Occipital lobe (tissue), 1 donor: ENCODE measurements at regions not wholly inside any gene's neighbourhood (a gene's known extent, or its start where the extent isn't known, plus 50 kb on each side); places are given as distances from the start of the nearest gene placed in this dataset.
"Not testable (repeated sequence)": the region's sequence is repeated elsewhere in the genome, so short reads cannot be mapped to it uniquely, and the experiment has no call there.

ENCODE experiments used
- DNase-seq: peaks from one replicate; lab custom pipeline; 2025; lab: John Stamatoyannopoulos, UW

- DNase-seq = not testable (repeated sequence)
These were observed 208.3 kb upstream of the HES1 start for GRCh38 chr3:193927413-193928206.

DNA sequence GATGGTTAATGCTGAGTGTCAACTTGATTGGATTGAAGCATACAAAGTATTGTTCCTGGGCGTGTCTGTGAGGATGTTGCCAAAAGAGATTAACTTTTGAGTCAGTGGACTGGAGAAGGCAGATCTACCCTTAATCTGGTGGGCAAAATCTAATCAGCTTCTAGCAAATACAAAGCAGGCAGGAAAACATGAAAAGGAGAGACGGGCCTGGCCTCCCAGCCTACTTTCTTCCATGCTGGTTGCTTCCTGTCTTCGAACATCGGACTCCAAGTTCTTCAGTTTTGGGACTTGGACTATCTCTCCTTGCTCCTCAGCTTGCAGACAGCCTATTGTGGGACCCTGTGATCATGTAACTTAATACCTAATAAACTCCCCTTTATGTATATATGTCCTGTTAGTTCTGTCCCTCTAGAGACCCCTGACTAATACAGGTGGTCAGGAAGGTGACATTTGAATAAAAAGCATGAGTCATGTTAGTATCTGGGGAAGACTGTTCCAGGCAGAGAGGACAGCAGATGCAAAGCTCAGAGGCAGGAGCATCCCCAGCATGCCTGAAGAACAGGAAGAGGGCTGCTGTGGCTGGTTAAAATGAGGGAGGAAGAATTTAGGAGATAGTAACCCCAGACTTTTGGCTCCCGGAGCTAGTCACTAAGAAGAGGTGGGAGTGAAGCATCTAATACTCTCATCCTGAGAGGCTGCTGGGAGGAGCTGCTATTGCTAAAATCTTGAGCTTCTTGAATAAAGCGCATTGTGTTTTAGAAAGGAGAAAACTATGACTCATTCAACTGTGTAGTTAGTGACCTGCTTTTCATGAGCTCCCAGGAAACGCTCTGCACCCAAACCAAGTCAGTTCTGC, 207.4 kb upstream of the HES1 start:
- no peak for DNase-seq

DNA sequence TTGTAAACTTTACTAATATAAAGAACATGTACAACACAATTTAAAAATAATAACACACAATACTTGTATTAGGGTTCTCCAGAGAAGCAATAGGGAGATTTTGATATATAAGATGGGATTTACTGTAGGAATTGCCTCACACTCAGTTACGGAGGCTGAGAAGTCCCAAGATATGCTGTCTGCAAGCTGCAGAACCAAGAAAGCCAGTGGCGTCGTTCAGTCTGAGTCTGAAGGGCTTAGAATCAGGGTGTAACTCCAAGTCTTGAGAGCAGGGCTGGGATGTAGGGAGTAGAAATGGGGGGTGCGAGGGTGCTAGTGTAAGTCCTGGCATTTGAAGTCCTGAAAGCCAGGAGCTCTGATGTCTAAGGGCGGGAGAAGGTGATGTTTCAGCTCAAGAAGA, 206.6 kb upstream of the HES1 start:
- DNase-seq = no peak

- no peak for DNase-seq
These were observed 205.9 kb upstream of the HES1 start for GRCh38 chr3:193929921-193930646.

GRCh38 chr3:193932136-193932535, 203.8 kb upstream of the HES1 start:
- no peak for DNase-seq

DNA sequence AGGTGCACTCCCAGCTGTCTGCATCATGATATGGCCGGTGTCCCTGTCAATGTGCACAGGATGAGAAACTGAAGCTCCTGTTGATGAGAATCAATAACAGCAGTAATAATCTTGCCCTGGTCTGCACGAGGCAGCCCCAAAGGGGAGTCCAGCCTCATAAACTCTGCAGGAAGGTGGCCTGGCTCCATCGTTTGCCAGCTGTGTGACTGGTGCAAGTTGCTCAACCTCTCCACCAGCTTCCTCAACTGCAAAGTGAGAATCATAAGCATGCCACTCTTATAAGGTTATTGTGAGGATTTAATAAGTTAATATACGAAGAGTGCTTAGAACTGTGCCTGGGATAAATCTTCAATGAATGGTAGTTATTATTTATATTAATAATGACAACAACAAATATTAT, 203.4 kb upstream of the HES1 start:
- no peak for DNase-seq

GRCh38 chr3:193933451-193933850, 202.5 kb upstream of the HES1 start:
- DNase-seq = no peak

GRCh38 chr3:193935916-193936315, 200.0 kb upstream of the HES1 start:
- DNase-seq = no peak

- no peak for DNase-seq
These were observed 197.3 kb upstream of the HES1 start for GRCh38 chr3:193938613-193939012.

GRCh38 chr3:193939527-193939926, 196.4 kb upstream of the HES1 start:
- DNase-seq = no peak

DNA sequence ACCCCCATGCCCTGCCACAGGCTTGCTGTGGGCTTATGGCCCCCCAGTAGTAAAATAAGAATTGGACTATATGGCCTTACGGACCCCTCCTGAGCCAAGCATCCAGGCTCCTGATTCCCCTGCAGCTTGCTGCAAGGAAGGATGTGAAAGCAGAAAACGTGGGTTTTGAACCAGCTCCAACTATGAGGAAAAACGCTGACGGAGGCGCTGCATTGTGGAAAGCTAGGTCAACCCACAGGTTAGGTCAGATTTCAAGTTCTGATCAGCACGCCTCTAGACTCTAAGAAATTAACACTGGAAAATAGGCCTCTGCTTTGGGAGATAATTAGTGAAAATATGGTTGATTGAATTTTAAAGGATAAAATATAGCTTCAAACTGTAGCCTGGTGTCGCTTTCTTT, 195.4 kb upstream of the HES1 start:
- no peak for DNase-seq

DNA sequence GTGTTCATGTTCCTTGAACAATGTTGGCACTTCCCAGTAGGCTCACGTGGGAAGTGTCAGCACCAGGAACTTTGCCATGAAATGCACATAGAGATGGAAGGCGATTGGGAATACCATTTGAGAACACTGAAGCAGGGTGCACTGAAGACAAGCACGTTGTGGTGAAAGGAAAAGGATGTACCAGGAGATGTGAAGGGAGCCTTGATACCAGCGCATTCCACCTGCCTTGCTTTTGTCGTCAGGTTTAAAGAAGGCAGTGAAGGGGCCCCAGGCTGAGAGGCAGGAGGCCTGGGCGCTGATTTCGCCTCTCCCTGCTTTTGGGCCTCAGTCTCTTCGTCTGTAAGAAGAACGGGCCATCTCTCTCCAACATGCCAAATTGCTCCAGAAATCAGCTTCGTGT, 194.5 kb upstream of the HES1 start:
- no peak for DNase-seq

DNA sequence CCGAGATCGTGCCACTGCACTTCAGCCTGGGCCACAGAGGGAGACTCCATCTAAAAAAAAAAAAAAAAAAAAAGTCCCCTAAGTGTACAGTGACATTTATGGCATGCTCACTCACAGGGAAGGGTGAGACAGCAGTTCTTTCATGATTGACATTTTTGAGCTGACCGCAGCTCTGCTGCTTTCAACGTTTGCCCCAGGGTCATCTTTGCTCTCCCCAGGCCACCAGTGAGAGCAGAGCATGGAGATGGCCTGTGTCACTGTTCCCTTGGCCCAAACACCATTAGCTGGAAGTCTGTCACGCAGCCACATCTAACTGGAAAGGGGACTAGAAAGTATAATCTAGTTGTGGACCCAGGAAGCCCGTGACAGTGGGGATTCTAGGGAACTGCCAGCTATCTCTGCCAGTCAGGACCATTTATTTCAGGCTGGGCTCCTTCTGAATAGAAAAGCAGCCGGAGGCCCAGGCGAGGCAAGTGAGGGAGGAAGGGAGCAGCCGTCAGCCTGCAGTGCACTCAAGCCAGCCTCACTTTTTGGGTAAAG, 193.4 kb upstream of the HES1 start:
- DNase-seq = no peak

DNA sequence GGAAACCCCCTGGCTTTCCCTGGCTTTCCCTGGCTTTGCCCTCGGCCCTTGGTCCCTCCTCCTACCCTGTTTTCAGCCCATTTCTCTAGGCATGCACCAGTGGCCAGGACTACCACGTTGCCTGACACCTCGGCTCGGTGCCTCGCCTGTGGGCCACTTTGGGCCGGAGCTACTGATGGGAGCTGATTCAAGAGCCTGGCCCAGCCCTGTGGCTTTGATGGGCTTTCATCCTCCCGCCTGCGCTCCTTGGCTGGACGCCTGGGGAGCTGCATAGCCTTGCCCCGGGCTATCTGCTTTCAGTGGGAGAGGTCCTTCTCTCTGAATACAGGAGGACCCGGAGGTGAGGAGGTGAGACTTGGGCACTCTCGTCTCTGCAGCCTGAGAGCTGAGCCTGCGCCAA, 192.7 kb upstream of the HES1 start:
- DNase-seq = no peak

GRCh38 chr3:193943851-193944517, 192.0 kb upstream of the HES1 start:
- no peak for DNase-seq

DNA sequence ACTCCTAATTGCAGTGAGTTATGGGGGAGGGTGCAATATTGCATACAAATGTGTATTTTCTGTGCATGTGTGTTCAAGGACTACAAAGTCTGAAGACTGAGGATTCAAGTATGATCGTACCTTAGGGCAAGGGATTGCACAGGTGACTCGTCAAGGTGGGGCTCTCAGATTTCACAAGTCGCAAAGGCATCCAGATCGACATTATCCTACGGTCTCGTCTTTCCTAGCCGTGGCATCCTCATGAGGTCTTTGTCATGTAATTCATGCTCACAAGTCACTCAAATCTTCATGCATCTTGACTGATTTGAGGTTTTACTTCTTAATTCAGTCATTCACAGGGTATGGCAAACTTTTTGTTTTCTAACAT, 191.4 kb upstream of the HES1 start:
- DNase-seq = no peak

DNA sequence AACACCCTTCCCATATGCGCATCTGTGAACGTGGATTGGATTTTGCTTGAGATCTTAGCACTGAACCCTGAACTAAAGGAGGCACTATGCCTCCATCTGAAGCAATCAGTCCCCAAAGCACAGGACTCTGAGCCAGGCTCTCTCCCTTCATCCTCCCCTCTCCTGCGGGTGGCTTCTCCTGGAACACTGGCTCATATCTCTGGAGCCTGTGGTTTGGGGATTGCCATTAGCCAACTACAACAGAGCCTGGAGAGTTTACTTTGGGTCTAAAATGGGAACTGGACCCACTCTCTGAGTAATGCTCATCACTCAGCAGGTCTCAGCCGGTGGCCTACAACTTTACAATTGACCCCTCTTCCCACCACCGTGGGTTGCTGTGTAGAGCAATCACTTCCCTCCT, 190.8 kb upstream of the HES1 start:
- DNase-seq = no peak

GRCh38 chr3:193946945-193947344, 189.0 kb upstream of the HES1 start:
- DNase-seq = no peak

- no peak for DNase-seq
These were observed 188.4 kb upstream of the HES1 start for GRCh38 chr3:193947596-193947995.

DNA sequence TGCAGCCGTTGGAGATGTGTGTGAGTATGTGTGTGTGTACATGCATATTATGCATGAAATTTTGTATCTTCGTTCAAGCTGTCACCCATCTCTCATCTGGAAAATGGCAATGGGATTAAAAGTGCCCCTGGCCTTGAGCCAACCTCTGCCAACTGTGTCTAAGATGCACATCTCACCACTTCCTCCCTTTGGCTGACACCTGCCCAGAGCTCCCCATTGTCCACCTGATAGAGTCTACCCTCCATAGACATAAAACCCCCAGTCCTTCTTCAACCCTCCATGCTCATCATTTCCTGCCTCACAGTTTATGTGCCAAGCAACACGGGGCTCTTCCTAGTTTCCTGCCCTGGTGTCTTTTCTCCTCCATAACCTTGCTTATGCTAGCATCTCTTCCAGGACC, 187.5 kb upstream of the HES1 start:
- no peak for DNase-seq

GRCh38 chr3:193951859-193952258, 184.1 kb upstream of the HES1 start:
- no peak for DNase-seq
